GM12878 (cell line): ENCODE measurements at regions not wholly inside any gene's neighbourhood (a gene's known extent, or its start where the extent isn't known, plus 50 kb on each side); places are given as distances from the start of the nearest gene placed in this dataset.

ENCODE experiments used
- ATAC-seq: fragments of 200-7000 bp; cut with Tn5 transposase; 3 replicates; pipeline ENCODE4 v1.9.1; 2020; ENCODE audit warnings: mild to moderate bottlenecking, moderate library complexity
- BruUV-seq: library from RNA; stranded (reverse); fragments of 400-500 nt; replicated peaks from 2 replicates; lab custom pipeline; 2021; lab: Mats Ljungman, UMichigan
- CTCF ChIA-PET: fragments of 300-600 bp; sonication (Branson Sonifier 250); formaldehyde crosslinking; extraction: SDS; loops from one replicate; lab custom pipeline; 2021; ENCODE audit warnings: inconsistent platforms; lab: Yijun Ruan, JAX
- POLR2A ChIA-PET: fragments of 350-600 bp; formaldehyde crosslinking; extraction: SDS; loops from one replicate; lab custom pipeline; 2021; ENCODE audit warnings: inconsistent platforms; lab: Charles Lee
- RAD21 ChIA-PET: fragments of 300-600 bp; sonication (Branson Sonifier 250); formaldehyde crosslinking; loops from one replicate; lab custom pipeline; 2023; ENCODE audit warnings: antibody characterized with exemption; ENCODE audit not compliant: unreplicated experiment; lab: Charles Lee
- SMC1A ChIA-PET: fragments of 300-600 bp; sonication (Branson Sonifier 250); formaldehyde crosslinking; loops from one replicate; lab custom pipeline; 2023; ENCODE audit not compliant: unreplicated experiment, uncharacterized antibody; lab: Charles Lee
- DNase-seq: peaks from one replicate; pipeline ENCODE4 v3.0.0-alpha.2; 2011; ENCODE audit warnings: low read depth, low spot score
- FAIRE-seq: peaks from 3 replicates; lab custom pipeline; 2011; peaks lifted over from hg19 to GRCh38; lab: Jason Lieb, UNC
- H2AFZ ChIP-seq: 2 replicates; pipeline ENCODE4 v1.6.0; 2011; ENCODE audit warnings: low read depth, low read length, control low read depth; ENCODE audit not compliant: control insufficient read depth
- H3K27ac ChIP-seq: 2 replicates; pipeline ENCODE4 v1.5.1; 2011; ENCODE audit warnings: control low read depth; ENCODE audit not compliant: control insufficient read depth, insufficient read depth
- H3K27me3 ChIP-seq, 2 experiments: replicated peaks in 1 of 2; 2 replicates each; pipeline versions ENCODE4 v1.6.0 to v1.6.1; 2011; ENCODE audit warnings: low read length in 1 of 2; ENCODE audit not compliant: control insufficient read depth in 2 of 2, insufficient read depth in 2 of 2
- H3K36me3 ChIP-seq, 2 experiments: 2 replicates each; pipeline ENCODE4 v1.5.1; 2011; ENCODE audit warnings: low read length in 1 of 2; ENCODE audit not compliant: control insufficient read depth in 2 of 2, insufficient read depth in 2 of 2
- H3K4me1 ChIP-seq: 2 replicates; pipeline ENCODE4 v1.6.1; 2011; ENCODE audit warnings: mild to moderate bottlenecking, low read length, moderate library complexity, mixed read lengths; ENCODE audit not compliant: control insufficient read depth, insufficient read depth
- H3K4me2 ChIP-seq: 2 replicates; pipeline ENCODE4 v1.6.0; 2011; ENCODE audit warnings: control low read depth; ENCODE audit not compliant: control insufficient read depth, insufficient read depth
- H3K4me3 ChIP-seq: fragments of 200-600 bp; sonication (generic); 2 replicates; pipeline ENCODE4 v1.5.1; 2016
- H3K79me2 ChIP-seq: 2 replicates; pipeline ENCODE4 v1.6.0; 2011; ENCODE audit warnings: low read length; ENCODE audit not compliant: control insufficient read depth, insufficient read depth
- H3K9ac ChIP-seq: 2 replicates; pipeline ENCODE4 v1.8.0; 2011; ENCODE audit warnings: low read length, control low read depth, mixed read lengths; ENCODE audit not compliant: control insufficient read depth, insufficient read depth
- H3K9me3 ChIP-seq: replicated peaks from 3 replicates; pipeline ENCODE4 v1.5.1; 2011; ENCODE audit warnings: mild to moderate bottlenecking, low read length; ENCODE audit not compliant: control insufficient read depth, insufficient read depth
- H4K20me1 ChIP-seq: 2 replicates; pipeline ENCODE4 v1.6.0; 2011; ENCODE audit not compliant: control insufficient read depth, insufficient read depth
- MTA2 ChIP-seq: fragments of 450-650 bp; IDR thresholded peaks from 2 replicates; pipeline ENCODE4 v1.6.1; 2016; ENCODE audit warnings: low read depth, mild to moderate bottlenecking, moderate library complexity
- NFYB ChIP-seq: IDR thresholded peaks from 2 replicates; pipeline ENCODE4 v1.6.1; 2011; ENCODE audit warnings: low read depth, mild to moderate bottlenecking, low read length, improper control_type of control experiment, moderate library complexity; ENCODE audit not compliant: insufficient read depth
- NR2C2 ChIP-seq: IDR thresholded peaks from 2 replicates; pipeline ENCODE4 v1.6.1; 2011; ENCODE audit warnings: borderline replicate concordance, low read depth; ENCODE audit not compliant: control insufficient read depth, insufficient read length
- RCOR1 ChIP-seq: conservative IDR thresholded peaks from 2 replicates; pipeline ENCODE4 v1.6.1; 2012; ENCODE audit warnings: low read depth, low read length, improper control_type of control experiment
- RUNX3 ChIP-seq: IDR thresholded peaks from 2 replicates; pipeline ENCODE4 v1.6.1; 2012; ENCODE audit warnings: low read length, inconsistent platforms
- SUPT20H ChIP-seq: IDR thresholded peaks from 2 replicates; pipeline ENCODE4 v1.6.1; 2011; ENCODE audit warnings: low read depth, mild to moderate bottlenecking, low read length, moderate library complexity, borderline replicate concordance; ENCODE audit not compliant: control insufficient read depth
- YBX1 ChIP-seq: fragments of 450-650 bp; IDR thresholded peaks from 2 replicates; pipeline ENCODE4 v1.6.1; 2016; ENCODE audit warnings: antibody characterized with exemption
- ZNF217 ChIP-seq: fragments of 450-650 bp; IDR thresholded peaks from 2 replicates; pipeline ENCODE4 v1.6.1; 2017; ENCODE audit warnings: antibody characterized with exemption, mild to moderate bottlenecking
- ZNF384 ChIP-seq: IDR thresholded peaks from 2 replicates; pipeline ENCODE4 v1.6.1; 2012; ENCODE audit warnings: low read depth, mild to moderate bottlenecking, low read length, improper control_type of control experiment, borderline replicate concordance
- ZNF622 ChIP-seq: fragments of 450-650 bp; IDR thresholded peaks from 2 replicates; pipeline ENCODE4 v1.6.1; 2017; ENCODE audit warnings: mild to moderate bottlenecking, inconsistent platforms
- WGBS: methylation state at CpG from one replicate; pipeline ENCODE4 v1.1.6; 2016; ENCODE audit warnings: low lambda C conversion rate; ENCODE audit not compliant: insufficient replicate concordance, insufficient coverage; ENCODE audit errors: missing lambda C conversion rate; 5-methylcytosine and 5-hydroxymethylcytosine counted together
- in situ Hi-C: fragments of 300-500 bp; cut with MboI; formaldehyde crosslinking; loops from 9 replicates; pipeline ENCODE4 v1.14.3; 2018; ENCODE audit warnings: mixed read lengths
- intact Hi-C: fragments of 100-400 bp; cut with micrococcal nuclease; formaldehyde crosslinking; loops from one replicate; pipeline ENCODE4 v1.14.2; 2022; ENCODE audit not compliant: unreplicated experiment
- TF ChIP-seq, protein P1 (sequence below): fragments of 450-650 bp; IDR thresholded peaks from 2 replicates; pipeline ENCODE4 v1.6.1; 2017; ENCODE audit warnings: borderline replicate concordance
- TF ChIP-seq, protein P2 (sequence below): fragments of 450-650 bp; IDR thresholded peaks from 2 replicates; pipeline ENCODE4 v1.6.1; 2017; ENCODE audit warnings: low read depth, mild to moderate bottlenecking, moderate library complexity
- TF ChIP-seq, protein P3 (sequence below): fragments of 450-650 bp; IDR thresholded peaks from 2 replicates; pipeline ENCODE4 v1.6.1; 2014; ENCODE audit warnings: mild to moderate bottlenecking

DNA sequence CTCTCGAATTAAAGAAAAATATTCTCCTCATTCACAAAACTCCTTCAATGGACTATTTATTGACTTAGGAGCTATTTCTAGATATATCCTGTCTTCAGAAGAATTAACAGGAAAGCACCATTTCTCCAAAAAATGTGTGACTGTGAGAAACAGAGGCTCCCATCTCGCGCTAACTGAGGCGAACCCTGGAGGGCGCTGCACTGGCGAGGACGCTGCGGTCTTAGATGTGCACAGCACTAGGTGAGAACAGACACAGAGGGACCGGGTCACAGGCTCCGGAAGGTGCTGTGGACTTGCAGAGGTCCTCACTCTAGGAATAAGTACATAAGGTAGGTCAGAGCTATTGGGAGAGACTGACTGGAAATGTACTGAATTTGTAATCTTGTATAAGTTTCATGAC lies 229.7 kb upstream of the SLC35G4 start (continued):
- TF ChIP-seq NFYB (no peak), YBX1 (no peak), ZNF217 (no peak), ZNF622 (no peak), MTA2 (no peak), RUNX3 (no peak)

DNA sequence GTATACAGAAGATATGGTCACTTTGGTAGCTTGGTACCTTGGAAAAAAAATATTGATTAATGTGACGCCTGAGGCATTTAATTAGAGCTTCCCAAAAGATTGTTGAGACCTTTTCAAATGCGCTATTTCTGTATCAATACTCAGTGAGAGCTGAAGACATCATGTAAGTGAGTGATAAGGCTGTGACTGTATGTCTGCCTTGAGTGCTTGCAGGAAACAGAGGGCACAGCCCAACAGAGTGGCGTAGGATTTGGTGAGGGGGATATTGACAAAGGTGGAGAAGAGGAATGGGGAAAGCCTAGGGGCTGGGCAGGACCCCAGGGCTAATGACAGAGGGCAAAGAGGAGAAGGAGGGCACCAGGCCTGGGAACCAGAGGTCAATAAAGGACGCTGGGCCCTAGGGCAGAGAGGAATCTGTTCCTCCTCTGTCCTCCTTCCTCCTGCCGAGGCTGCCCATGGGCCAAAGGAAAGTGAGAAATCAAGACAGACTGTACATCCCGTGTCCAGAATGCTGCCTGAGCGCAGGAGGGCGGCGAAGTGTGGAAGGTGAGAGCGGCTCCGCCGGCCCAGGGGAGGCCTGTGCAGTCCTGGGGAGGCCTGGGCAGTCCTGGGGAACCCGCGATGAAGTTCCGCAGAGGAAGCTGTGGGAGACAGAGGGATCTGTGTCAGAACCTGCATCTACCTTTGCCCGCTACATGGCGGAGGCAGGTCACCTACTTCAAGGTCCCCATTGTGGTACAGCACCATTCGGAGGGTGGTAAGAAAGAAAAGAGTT lies 228.6 kb upstream of the PIEZO2 start:
- Histone ChIP-seq H3K4me3 (no peak overlapping the region), H3K4me2 (no peak overlapping the region), H3K36me3 (no peaks in the 10 kb centered on the region), H3K79me2 (no peaks in the 10 kb centered on the region), H3K27ac (no peak overlapping the region), H4K20me1 (no peaks in the 10 kb centered on the region)
- ChIA-PET POLR2A (no interaction called here), CTCF (no interaction called here), RAD21 (no interaction called here)
- intact Hi-C loops (loop anchor here (5.0 kb wide), 1 partner anchor 66 kb away; no protein-coding TSS in a partner anchor), in situ Hi-C loops (no loop called here)
- no TSS peak for BruUV-seq
- no peak for DNase-seq
- FAIRE-seq, result no peak
- ATAC-seq, result no peak
- 45% methylated on average over 18 of the region's 18 CpGs for WGBS
- TF ChIP-seq RCOR1 (no peak), NR2C2 (no peak), SUPT20H (no peak), ZNF384 (no peak)
- TF ChIP-seq, protein P1, sequence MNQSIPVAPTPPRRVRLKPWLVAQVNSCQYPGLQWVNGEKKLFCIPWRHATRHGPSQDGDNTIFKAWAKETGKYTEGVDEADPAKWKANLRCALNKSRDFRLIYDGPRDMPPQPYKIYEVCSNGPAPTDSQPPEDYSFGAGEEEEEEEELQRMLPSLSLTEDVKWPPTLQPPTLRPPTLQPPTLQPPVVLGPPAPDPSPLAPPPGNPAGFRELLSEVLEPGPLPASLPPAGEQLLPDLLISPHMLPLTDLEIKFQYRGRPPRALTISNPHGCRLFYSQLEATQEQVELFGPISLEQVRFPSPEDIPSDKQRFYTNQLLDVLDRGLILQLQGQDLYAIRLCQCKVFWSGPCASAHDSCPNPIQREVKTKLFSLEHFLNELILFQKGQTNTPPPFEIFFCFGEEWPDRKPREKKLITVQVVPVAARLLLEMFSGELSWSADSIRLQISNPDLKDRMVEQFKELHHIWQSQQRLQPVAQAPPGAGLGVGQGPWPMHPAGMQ, result no peak
- TF ChIP-seq, protein P2, sequence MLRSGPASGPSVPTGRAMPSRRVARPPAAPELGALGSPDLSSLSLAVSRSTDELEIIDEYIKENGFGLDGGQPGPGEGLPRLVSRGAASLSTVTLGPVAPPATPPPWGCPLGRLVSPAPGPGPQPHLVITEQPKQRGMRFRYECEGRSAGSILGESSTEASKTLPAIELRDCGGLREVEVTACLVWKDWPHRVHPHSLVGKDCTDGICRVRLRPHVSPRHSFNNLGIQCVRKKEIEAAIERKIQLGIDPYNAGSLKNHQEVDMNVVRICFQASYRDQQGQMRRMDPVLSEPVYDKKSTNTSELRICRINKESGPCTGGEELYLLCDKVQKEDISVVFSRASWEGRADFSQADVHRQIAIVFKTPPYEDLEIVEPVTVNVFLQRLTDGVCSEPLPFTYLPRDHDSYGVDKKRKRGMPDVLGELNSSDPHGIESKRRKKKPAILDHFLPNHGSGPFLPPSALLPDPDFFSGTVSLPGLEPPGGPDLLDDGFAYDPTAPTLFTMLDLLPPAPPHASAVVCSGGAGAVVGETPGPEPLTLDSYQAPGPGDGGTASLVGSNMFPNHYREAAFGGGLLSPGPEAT, result no peak
- TF ChIP-seq, protein P3, sequence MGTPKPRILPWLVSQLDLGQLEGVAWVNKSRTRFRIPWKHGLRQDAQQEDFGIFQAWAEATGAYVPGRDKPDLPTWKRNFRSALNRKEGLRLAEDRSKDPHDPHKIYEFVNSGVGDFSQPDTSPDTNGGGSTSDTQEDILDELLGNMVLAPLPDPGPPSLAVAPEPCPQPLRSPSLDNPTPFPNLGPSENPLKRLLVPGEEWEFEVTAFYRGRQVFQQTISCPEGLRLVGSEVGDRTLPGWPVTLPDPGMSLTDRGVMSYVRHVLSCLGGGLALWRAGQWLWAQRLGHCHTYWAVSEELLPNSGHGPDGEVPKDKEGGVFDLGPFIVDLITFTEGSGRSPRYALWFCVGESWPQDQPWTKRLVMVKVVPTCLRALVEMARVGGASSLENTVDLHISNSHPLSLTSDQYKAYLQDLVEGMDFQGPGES, result no peak
- TF ChIP-seq, all 136 proteins: peak for 0
- Histone ChIP-seq H3K4me1 (no peaks in the 10 kb centered on the region), H3K27me3 (peaks cover 0 to 1% of the 10 kb centered on the region in 2 experiments; a peak in 3 of 4 replicates), H3K9ac (no peak overlapping the region), H2AFZ (no peak overlapping the region), H3K9me3 (no peaks in the 10 kb centered on the region)
- SMC1A ChIA-PET, result interaction anchor here (0.7 kb wide), 1 partner anchor 39 kb away, joined by 3 read pairs; no protein-coding TSS in a partner anchor
